Caco-2 (cell line): ENCODE measurements at regions not wholly inside any gene's neighbourhood (a gene's known extent, or its start where the extent isn't known, plus 50 kb on each side); places are given as distances from the start of the nearest gene placed in this dataset.

Experiments used
- BruUV-seq: library from RNA; stranded (reverse); fragments of 400-500 nt; replicated peaks from 2 replicates; lab custom pipeline; 2021; lab: Mats Ljungman, UMichigan
- CTCF ChIA-PET: fragments of 300-600 bp; sonication (Branson Sonifier 250); formaldehyde crosslinking; loops from one replicate; lab custom pipeline; 2022; ENCODE audit warnings: antibody characterized with exemption; lab: Charles Lee
- POLR2A ChIA-PET: fragments of 300-600 bp; sonication (Branson Sonifier 250); formaldehyde crosslinking; loops from one replicate; lab custom pipeline; 2022; ENCODE audit warnings: antibody characterized with exemption; lab: Charles Lee
- DNase-seq, 2 experiments: peaks; one replicate each; pipeline versions ENCODE4 v3.0.0 to v3.0.0-alpha.2; 2020 to 2022
- H3K27me3 ChIP-seq: replicated peaks from 2 replicates; pipeline ENCODE4 v1.6.0; 2011; ENCODE audit warnings: low read length; ENCODE audit not compliant: control insufficient read depth, insufficient read depth
- H3K36me3 ChIP-seq: 2 replicates; pipeline ENCODE4 v1.5.1; 2011; ENCODE audit warnings: low read length; ENCODE audit not compliant: control insufficient read depth, insufficient read depth
- H3K4me1 ChIP-seq: fragments of 250-450 bp; sonication (Bioruptor Pico); 2 replicates; pipeline ENCODE4 v1.5.1; 2020; ENCODE audit warnings: mild to moderate bottlenecking
- H3K4me3 ChIP-seq: 2 replicates; pipeline ENCODE4 v1.5.1; 2011; ENCODE audit warnings: low read depth, mild to moderate bottlenecking, control low read depth, low read length
- H3K9me3 ChIP-seq: fragments of 250-450 bp; sonication (Bioruptor Pico); 2 replicates; pipeline ENCODE4 v1.5.1; 2020; ENCODE audit warnings: mild to moderate bottlenecking, moderate library complexity
- H3K27ac Mint-ChIP-seq: one replicate; pipeline ENCODE4 v1.8.0; 2022; ENCODE audit warnings: mixed read lengths; ENCODE audit not compliant: unreplicated experiment
- H3K27me3 Mint-ChIP-seq: one replicate; pipeline ENCODE4 v1.8.0; 2022; ENCODE audit warnings: mixed read lengths; ENCODE audit not compliant: insufficient read depth, unreplicated experiment
- H3K36me3 Mint-ChIP-seq: one replicate; pipeline ENCODE4 v1.8.0; 2022; ENCODE audit warnings: mild to moderate bottlenecking, mixed read lengths; ENCODE audit not compliant: insufficient read depth, unreplicated experiment
- H3K4me1 Mint-ChIP-seq: one replicate; pipeline ENCODE4 v1.8.0; 2022; ENCODE audit warnings: low read depth, mixed read lengths; ENCODE audit not compliant: unreplicated experiment
- H3K4me3 Mint-ChIP-seq: one replicate; pipeline ENCODE4 v1.8.0; 2022; ENCODE audit warnings: mild to moderate bottlenecking, moderate library complexity, mixed read lengths; ENCODE audit not compliant: unreplicated experiment
- H3K9me3 Mint-ChIP-seq: one replicate; pipeline ENCODE4 v1.8.0; 2022; ENCODE audit warnings: mixed read lengths; ENCODE audit not compliant: unreplicated experiment
- CTCF ChIP-seq, 2 experiments: fragments of 200-600 bp in 1 of 2; IDR thresholded peaks; 1 replicate in 1 of 2; 2 replicates in 1 of 2; pipeline versions ENCODE4 v1.5.1 to v1.8.0; 2011 to 2022; ENCODE audit warnings: antibody characterized with exemption in 1 of 2, control low read depth in 1 of 2, inconsistent platforms in 1 of 2, low read depth in 1 of 2, low read length in 1 of 2, mild to moderate bottlenecking in 1 of 2, moderate library complexity in 1 of 2; ENCODE audit not compliant: insufficient read depth in 1 of 2, severe bottlenecking in 1 of 2, unreplicated experiment in 1 of 2
- intact Hi-C: fragments of 100-400 bp; cut with micrococcal nuclease; formaldehyde crosslinking; loops from one replicate; pipeline ENCODE4 v1.10.0; 2022; ENCODE audit not compliant: unreplicated experiment

DNA sequence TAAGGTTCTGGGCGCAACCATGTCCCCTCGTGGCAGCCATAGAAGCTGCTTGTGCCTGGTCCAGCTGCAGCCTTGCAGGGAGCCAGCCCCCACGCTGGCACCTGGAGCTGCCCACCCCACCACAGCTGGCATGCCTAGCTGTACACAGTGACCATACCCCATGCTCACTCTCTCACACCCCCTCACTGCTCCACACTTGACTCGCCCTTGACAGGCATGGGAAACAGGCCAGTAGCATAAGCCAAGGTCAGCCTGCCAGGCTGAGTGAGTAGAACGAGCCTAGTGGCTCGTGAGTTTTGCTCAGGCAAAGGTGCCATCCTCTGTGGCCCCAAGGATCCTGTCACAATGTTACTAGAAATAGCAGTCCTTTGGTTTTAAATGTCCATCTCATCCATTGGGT, 52.7 kb upstream of the CADM2 start:
- Mint-ChIP-seq H3K27me3 (no peaks in the 10 kb centered on the region), H3K4me3 (no peak overlapping the region), H3K9me3 (no peaks in the 10 kb centered on the region), H3K36me3 (no peaks in the 10 kb centered on the region), H3K4me1 (no peaks in the 10 kb centered on the region), H3K27ac (no peak overlapping the region)
- TF ChIP-seq CTCF (IDR thresholded peaks at IDR 0.05; ENCODE audit: insufficient read depth in 1 of 2, low read depth in 1 of 2, low read length in 1 of 2, severe bottlenecking in 1 of 2, unreplicated experiment in 1 of 2), result no peak
- ChIA-PET POLR2A (no interaction called here), CTCF (no interaction called here)
- DNase-seq, result no peak
- intact Hi-C loops, result no loop called here
- H3K27me3 ChIP-seq, result no peaks in the 10 kb centered on the region
- H3K4me3 ChIP-seq, result no peak overlapping the region
- no peaks in the 10 kb centered on the region for H3K9me3 ChIP-seq
- H3K4me1 ChIP-seq, result no peaks in the 10 kb centered on the region
- BruUV-seq, result no TSS peak
- H3K36me3 ChIP-seq, result no peaks in the 10 kb centered on the region
